ENCODE measurements at regions not wholly inside any gene's neighbourhood (a gene's known extent, or its start where the extent isn't known, plus 50 kb on each side); places are given as distances from the start of the nearest gene placed in this dataset.

DNA sequence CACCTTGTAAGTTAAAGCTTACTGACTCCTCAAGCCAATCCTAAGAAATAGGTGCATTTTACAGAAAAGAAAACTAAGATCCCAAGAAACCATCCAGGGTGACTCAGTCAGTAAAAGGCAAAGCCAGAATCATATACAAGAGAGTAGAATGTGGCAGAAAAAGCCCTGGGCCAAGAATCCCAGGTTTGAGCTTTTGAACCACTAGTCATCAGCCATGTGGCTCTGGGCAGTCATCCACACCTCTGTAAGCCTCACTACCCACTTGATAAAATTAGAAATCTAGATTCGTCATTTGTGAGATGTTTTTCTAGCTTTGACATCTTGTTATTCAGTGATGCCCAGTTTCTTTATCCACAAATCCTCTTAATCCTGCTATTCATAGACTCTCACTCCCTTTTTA lies 122.2 kb upstream of the PDE5A start:
- no peaks in the 10 kb centered on the region for H3K4me1 ChIP-seq (replicated peaks in 1 of 2; ENCODE audit: control insufficient read depth in 2 of 2, insufficient read depth in 2 of 2, low read length in 2 of 2)
- no peaks in the 10 kb centered on the region for H3K27me3 ChIP-seq (ENCODE audit: control insufficient read depth in 2 of 2, insufficient read depth in 2 of 2, low read length in 2 of 2)
- H3K9me1 ChIP-seq (ENCODE audit: control insufficient read depth, insufficient read depth, low read length), result no peaks in the 10 kb centered on the region
- ATAC-seq (no peak), DNase-seq (ENCODE audit: extremely low read depth in 1 of 4, low spot score in 3 of 4) (no peak), FAIRE-seq (no peak)
- WGBS (ENCODE audit: insufficient coverage, low coverage, missing lambda C conversion rate), result 0% methylated on average over 1 of the region's 1 CpG
- ChIA-PET POLR2A (no interaction called here), CTCF (ENCODE audit: low intra/inter-chr PET ratio) (no interaction called here)
- intact Hi-C loops (cut with micrococcal nuclease), result no loop called here
- H3K4me2 ChIP-seq (ENCODE audit: insufficient read depth, low read length), result no peak overlapping the region
- no peak overlapping the region for H3K9ac ChIP-seq (ENCODE audit: insufficient read depth in 1 of 2, low read depth in 2 of 2, low read length in 2 of 2)
- no TSS peak for BruUV-seq (replicated peaks)
- no peak for TF ChIP-seq NRF1 (conservative IDR thresholded peaks at IDR 0.05 in 1 of 2, IDR thresholded peaks at IDR 0.05 in 1 of 2)
- TF ChIP-seq MEIS2 (IDR thresholded peaks at IDR 0.05; ENCODE audit: partially characterized antibody), result no peak
- no peak for TF ChIP-seq ZNF23 (CRISPR knock-in tag; IDR thresholded peaks at IDR 0.05)
- no peak for TF ChIP-seq RCOR1 (IDR thresholded peaks at IDR 0.05; ENCODE audit: borderline replicate concordance in 1 of 2, low read depth in 2 of 2, low read length in 2 of 2)
- TF ChIP-seq ZNF212 (CRISPR knock-in tag; IDR thresholded peaks at IDR 0.05), result no peak
- TF ChIP-seq, protein P1, sequence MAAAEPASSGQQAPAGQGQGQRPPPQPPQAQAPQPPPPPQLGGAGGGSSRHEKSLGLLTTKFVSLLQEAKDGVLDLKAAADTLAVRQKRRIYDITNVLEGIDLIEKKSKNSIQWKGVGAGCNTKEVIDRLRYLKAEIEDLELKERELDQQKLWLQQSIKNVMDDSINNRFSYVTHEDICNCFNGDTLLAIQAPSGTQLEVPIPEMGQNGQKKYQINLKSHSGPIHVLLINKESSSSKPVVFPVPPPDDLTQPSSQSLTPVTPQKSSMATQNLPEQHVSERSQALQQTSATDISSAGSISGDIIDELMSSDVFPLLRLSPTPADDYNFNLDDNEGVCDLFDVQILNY (CRISPR knock-in tag; IDR thresholded peaks at IDR 0.05), result no peak
- TF ChIP-seq, protein P2, sequence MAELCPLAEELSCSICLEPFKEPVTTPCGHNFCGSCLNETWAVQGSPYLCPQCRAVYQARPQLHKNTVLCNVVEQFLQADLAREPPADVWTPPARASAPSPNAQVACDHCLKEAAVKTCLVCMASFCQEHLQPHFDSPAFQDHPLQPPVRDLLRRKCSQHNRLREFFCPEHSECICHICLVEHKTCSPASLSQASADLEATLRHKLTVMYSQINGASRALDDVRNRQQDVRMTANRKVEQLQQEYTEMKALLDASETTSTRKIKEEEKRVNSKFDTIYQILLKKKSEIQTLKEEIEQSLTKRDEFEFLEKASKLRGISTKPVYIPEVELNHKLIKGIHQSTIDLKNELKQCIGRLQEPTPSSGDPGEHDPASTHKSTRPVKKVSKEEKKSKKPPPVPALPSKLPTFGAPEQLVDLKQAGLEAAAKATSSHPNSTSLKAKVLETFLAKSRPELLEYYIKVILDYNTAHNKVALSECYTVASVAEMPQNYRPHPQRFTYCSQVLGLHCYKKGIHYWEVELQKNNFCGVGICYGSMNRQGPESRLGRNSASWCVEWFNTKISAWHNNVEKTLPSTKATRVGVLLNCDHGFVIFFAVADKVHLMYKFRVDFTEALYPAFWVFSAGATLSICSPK (IDR thresholded peaks at IDR 0.05; ENCODE audit: borderline replicate concordance), result no peak
- no peak for TF ChIP-seq THAP12 (CRISPR knock-in tag; IDR thresholded peaks at IDR 0.05)
- no peak for TF ChIP-seq CAMTA2 (CRISPR knock-in tag; conservative IDR thresholded peaks at IDR 0.05)
- no peak for TF ChIP-seq BRD9 (IDR thresholded peaks at IDR 0.05; ENCODE audit: low read depth, partially characterized antibody)
- TF ChIP-seq STAT5B (CRISPR knock-in tag; IDR thresholded peaks at IDR 0.05), result no peak
- no peak for TF ChIP-seq HCFC1 (IDR thresholded peaks at IDR 0.05; ENCODE audit: low read depth, low read length)
- TF ChIP-seq, protein P3, sequence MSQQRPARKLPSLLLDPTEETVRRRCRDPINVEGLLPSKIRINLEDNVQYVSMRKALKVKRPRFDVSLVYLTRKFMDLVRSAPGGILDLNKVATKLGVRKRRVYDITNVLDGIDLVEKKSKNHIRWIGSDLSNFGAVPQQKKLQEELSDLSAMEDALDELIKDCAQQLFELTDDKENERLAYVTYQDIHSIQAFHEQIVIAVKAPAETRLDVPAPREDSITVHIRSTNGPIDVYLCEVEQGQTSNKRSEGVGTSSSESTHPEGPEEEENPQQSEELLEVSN (IDR thresholded peaks at IDR 0.05; ENCODE audit: borderline replicate concordance in 1 of 2, extremely low read depth in 1 of 2, insufficient read depth in 1 of 2, insufficient read length in 1 of 2, low read depth in 1 of 2, low read length in 1 of 2, poor library complexity in 1 of 2, severe bottlenecking in 1 of 2), result no peak
- no peak for TF ChIP-seq STAT6 (CRISPR knock-in tag; IDR thresholded peaks at IDR 0.05)
- TF ChIP-seq MAFF (IDR thresholded peaks at IDR 0.05; ENCODE audit: low read length), result no peak
- H3K9me3 ChIP-seq (replicated peaks; ENCODE audit: control insufficient read depth, insufficient read depth, low read depth, low read length), result no peaks in the 10 kb centered on the region
- no peak overlapping the region for H3K27ac ChIP-seq (ENCODE audit: extremely low read depth, low read depth, low read length)
- no peaks in the 10 kb centered on the region for H3K36me3 ChIP-seq (ENCODE audit: control insufficient read depth, insufficient read depth, low read length)
- no peaks in the 10 kb centered on the region for H4K20me1 ChIP-seq (replicated peaks; ENCODE audit: control insufficient read depth, insufficient read depth, low read length)
- in situ Hi-C loops (cut with MboI), result no loop called here
- H3K79me2 ChIP-seq (ENCODE audit: control insufficient read depth, insufficient read depth, low read length), result no peaks in the 10 kb centered on the region
- no peak overlapping the region for H2AFZ ChIP-seq (ENCODE audit: low read depth, low read length)
- H3K4me3 ChIP-seq, result no peak overlapping the region

Measured in K562 (cell line).